Heart right ventricle (tissue), 16 donors: ENCODE measurements at regions not wholly inside any gene's neighbourhood (a gene's known extent, or its start where the extent isn't known, plus 50 kb on each side); places are given as distances from the start of the nearest gene placed in this dataset.
"Not testable (repeated sequence)": the region's sequence is repeated elsewhere in the genome, so short reads cannot be mapped to it uniquely, and the experiment has no call there.

Source experiments
- ATAC-seq, 8 donors: fragments of 200-7000 bp; cut with Tn5 transposase; one replicate each; pipeline ENCODE4 v1.9.1; 2020; ENCODE audit warnings: mild to moderate bottlenecking in 8 of 8, moderate library complexity in 8 of 8, moderate number of reproducible peaks in 1 of 8
- DNase-seq, 2 donors: peaks; one replicate each; pipeline ENCODE4 v3.0.0-alpha.2; 2020
- H3K27ac ChIP-seq, 10 donors: fragments of 200-600 bp; sonication (generic) in 2 of 10; one replicate each; pipeline versions ENCODE4 v1.5.0 to v1.8.0; 2020 to 2022; ENCODE audit warnings: mild to moderate bottlenecking in 3 of 10
- H3K27me3 ChIP-seq, 7 donors: fragments of 200-600 bp; one replicate each; pipeline ENCODE4 v1.8.0; 2021 to 2022; ENCODE audit warnings: mild to moderate bottlenecking in 2 of 7
- H3K36me3 ChIP-seq, 9 donors: fragments of 200-600 bp; sonication (generic) in 1 of 9; one replicate each; pipeline versions ENCODE4 v1.5.0 to v1.8.0; 2020 to 2022; ENCODE audit warnings: mild to moderate bottlenecking in 2 of 9
- H3K4me1 ChIP-seq, 9 donors: fragments of 200-600 bp; sonication (generic) in 1 of 9; one replicate each; pipeline versions ENCODE4 v1.5.0 to v1.8.0; 2020 to 2022; ENCODE audit warnings: mild to moderate bottlenecking in 4 of 9
- H3K4me3 ChIP-seq, 10 donors: fragments of 200-600 bp; sonication (generic) in 2 of 10; one replicate each; pipeline versions ENCODE4 v1.5.0 to v1.8.0; 2020 to 2022; ENCODE audit warnings: mild to moderate bottlenecking in 7 of 10, moderate library complexity in 2 of 10
- H3K9me3 ChIP-seq, 11 donors: fragments of 200-600 bp in 10 of 11; sonication (generic) in 2 of 11; one replicate each; pipeline versions ENCODE4 v1.5.0 to v1.8.0; 2013 to 2022; ENCODE audit warnings: mild to moderate bottlenecking in 2 of 11, control low read depth in 1 of 11, moderate library complexity in 1 of 11
- WGBS, 2 donors: extraction: QIAGEN DNeasy Blood & Tissue Kit; methylation state at CpG; one replicate each; pipeline ENCODE4 v1.1.7; 2013; ENCODE audit warnings: inconsistent platforms in 1 of 2; 5-methylcytosine and 5-hydroxymethylcytosine counted together
- intact Hi-C, 10 donors: fragments of 100-400 bp; cut with DNase I; formaldehyde crosslinking; loops; one replicate each; pipeline versions ENCODE4 v1.11.1 to v1.14.2; 2022
- TF ChIP-seq, protein P1 (sequence below), 9 donors: fragments of 200-600 bp; sonication (generic) in 2 of 9; IDR thresholded peaks; one replicate each; pipeline versions ENCODE4 v1.5.0 to v1.8.0; 2021 to 2022; ENCODE audit warnings: antibody characterized with exemption in 9 of 9, mild to moderate bottlenecking in 5 of 9, moderate library complexity in 1 of 9
- donor health status: Arrhythmogenic right ventricular cardiomyopathy.
- donor health status: ischemic (EF 13 %, LVEDD 7.1; RV severe dilation, severe dysfunction).
- donor health status: healthy with polysubstance abuse.
- donor health status: DM: no; HTN: yes; CAD: no.
- donor health status: DM: no; HTN: no; CAD: no.
- donor health status: ischemic (EF 25% LVEDD 6.9; RV normal size, moderate dysfunction).
- donor health status: ischemic (EF 25% LVEDD 5.7; RV mildly dilated, moderate dysfunction).
- donor health status: healthy.
- donor health status: DM: yes; HTN: yes; CAD: no.
- donor health status: Ischemic cardiomyopathy.
- donor health status: ischemic (EF 35%, LVEDD 5.7; RV mildly dilated, moderate dysfunction).
- donor health status: nonischemic (EF 11% LVEDD 7.7; RV severe dilation, severe dysfunction).
- donor health status: DM: yes; HTN: yes; CAD: no.
- donor health status: PGD.
- donor health status: ischemic (EF 29% LVEDD 5.4; RV normal size, mild dysfunction).
- donor health status: nonischemic (EF 23%, LVEDD 6.1; RV moderate dilation, normal function).

DNA sequence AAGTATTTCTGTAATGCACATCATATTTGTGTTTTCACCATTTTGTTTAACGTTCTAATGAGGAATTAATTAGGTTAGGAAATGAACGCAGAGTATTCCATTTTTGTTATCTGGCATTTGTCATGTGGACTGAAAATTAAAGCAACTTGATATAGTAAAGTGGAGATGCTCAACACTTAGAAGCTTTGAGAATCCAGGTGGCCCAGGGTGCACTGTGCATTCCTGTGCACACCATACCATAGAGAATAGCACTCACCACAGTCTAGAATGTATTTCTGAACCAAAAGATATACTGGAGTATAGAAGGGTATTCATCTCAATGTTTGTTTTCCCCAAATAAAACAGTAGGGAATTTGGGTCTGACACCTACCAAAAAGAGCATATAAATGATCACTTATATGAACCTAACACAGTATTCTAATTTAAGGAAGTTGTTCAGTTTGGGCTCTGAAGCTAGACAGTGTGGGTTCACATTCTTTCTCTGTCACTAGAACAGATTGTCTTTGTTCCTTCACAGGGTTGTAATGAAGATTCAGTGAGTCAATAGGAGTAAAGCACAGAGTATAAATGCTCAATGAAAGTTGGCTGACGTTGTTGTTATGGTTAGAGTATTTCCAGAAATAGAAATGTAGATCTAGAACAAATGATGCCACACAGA is 125.6 kb upstream of the DMRT1 start:
- ATAC-seq: peak in 7 of 8 donors; percentile 51 to 91 (median 72)
- DNase-seq: no peak
- no peaks in the 10 kb centered on the region for H3K9me3 ChIP-seq
- TF ChIP-seq, protein P1, sequence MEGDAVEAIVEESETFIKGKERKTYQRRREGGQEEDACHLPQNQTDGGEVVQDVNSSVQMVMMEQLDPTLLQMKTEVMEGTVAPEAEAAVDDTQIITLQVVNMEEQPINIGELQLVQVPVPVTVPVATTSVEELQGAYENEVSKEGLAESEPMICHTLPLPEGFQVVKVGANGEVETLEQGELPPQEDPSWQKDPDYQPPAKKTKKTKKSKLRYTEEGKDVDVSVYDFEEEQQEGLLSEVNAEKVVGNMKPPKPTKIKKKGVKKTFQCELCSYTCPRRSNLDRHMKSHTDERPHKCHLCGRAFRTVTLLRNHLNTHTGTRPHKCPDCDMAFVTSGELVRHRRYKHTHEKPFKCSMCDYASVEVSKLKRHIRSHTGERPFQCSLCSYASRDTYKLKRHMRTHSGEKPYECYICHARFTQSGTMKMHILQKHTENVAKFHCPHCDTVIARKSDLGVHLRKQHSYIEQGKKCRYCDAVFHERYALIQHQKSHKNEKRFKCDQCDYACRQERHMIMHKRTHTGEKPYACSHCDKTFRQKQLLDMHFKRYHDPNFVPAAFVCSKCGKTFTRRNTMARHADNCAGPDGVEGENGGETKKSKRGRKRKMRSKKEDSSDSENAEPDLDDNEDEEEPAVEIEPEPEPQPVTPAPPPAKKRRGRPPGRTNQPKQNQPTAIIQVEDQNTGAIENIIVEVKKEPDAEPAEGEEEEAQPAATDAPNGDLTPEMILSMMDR (IDR thresholded peaks at IDR 0.05): no peak
- WGBS, 2 donors: 17 to 29% methylated on average over 3 of the region's 3 CpGs
- H3K4me1 ChIP-seq: peaks cover 7 to 85% (median 60%) of the 10 kb centered on the region in 9 donors
- H3K4me3 ChIP-seq: no peak overlapping the region
- intact Hi-C loops: no loop called here
- peaks cover 0 to 40% (median 25%) of the 10 kb centered on the region in 9 donors for H3K36me3 ChIP-seq
- peak overlapping the region in 9 of 10 donors; percentile 27 to 80 (median 58) for H3K27ac ChIP-seq
- no peaks in the 10 kb centered on the region for H3K27me3 ChIP-seq

DNA sequence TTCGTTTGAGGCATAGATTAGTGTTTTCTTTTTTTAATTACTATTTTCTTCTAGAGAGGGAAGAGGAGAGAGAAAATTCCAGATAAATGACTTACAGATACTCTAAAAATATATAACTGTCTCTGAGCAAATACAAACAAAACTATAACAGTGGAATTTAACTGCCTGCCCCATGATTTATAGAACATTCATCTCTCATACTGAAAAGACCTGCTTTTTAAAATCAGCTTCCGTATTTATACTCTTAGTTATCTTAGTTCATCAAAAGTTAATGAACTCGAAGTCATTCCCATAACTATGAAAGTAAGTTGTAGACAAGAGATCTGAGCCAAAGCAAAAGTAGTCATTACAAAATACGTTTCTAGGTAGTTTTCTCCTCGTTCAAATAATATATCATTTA is 123.8 kb upstream of the DMRT1 start:
- Histone ChIP-seq H3K36me3 (peaks cover 0 to 31% (median 6%) of the 10 kb centered on the region in 9 donors), H3K27ac (peak overlapping the region in 3 of 10 donors; percentile 12 to 62 (median 12)), H3K4me3 (no peak overlapping the region), H3K9me3 (no peaks in the 10 kb centered on the region), H3K4me1 (peaks cover 7 to 96% (median 65%) of the 10 kb centered on the region in 9 donors), H3K27me3 (no peaks in the 10 kb centered on the region)
- WGBS, 2 donors: 69 to 70% methylated on average over 5 of the region's 5 CpGs
- DNase-seq: no peak
- intact Hi-C loops: no loop called here
- no peak for ATAC-seq
- TF ChIP-seq, protein P1 (IDR thresholded peaks at IDR 0.05): no peak

DNA sequence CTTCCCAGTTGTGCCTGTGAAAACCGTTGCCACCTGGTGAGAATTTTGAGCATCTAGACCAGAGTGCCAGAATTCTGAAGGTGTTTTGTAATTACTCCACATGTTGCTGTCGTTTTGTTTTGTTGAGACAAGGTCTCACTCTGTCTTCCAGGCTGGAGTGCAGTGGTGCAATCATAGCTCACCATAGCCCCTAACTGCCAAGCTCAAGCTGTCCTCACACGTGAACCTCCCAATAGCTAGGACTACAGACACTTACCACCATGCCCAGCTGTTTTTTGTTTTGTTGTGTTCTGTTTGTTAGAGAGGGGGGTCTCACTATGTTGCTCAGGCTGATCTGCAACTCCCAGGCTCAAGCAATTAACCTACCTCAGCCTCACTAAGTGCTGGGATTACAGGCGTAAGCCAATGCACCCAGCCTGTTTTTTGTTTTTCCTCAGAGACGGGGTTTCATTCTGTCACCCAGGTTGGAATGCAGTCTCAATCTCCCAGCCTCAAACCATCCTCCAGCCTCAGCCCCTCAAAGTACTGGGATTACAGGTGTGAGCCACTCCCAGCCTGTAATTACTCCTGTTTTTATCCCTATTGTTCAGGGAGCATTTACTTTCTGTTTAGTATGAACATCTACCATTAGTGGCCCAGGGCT is 121.1 kb upstream of the DMRT1 start:
- peak in 1 of 8 donors; percentile 57 for ATAC-seq
- peak overlapping the region in 3 of 10 donors; percentile 1 to 26 (median 18) for H3K27ac ChIP-seq
- peaks cover 0 to 27% (median 0%) of the 10 kb centered on the region in 9 donors for H3K36me3 ChIP-seq
- no peak for DNase-seq
- 70 to 78% methylated on average over 5 of the region's 5 CpGs for WGBS, 2 donors
- no peaks in the 10 kb centered on the region for H3K9me3 ChIP-seq
- H3K4me1 ChIP-seq: peaks cover 0 to 82% (median 49%) of the 10 kb centered on the region in 9 donors
- TF ChIP-seq, protein P1 (IDR thresholded peaks at IDR 0.05): no peak
- no peak overlapping the region for H3K4me3 ChIP-seq
- H3K27me3 ChIP-seq: no peaks in the 10 kb centered on the region
- intact Hi-C loops: no loop called here

DNA sequence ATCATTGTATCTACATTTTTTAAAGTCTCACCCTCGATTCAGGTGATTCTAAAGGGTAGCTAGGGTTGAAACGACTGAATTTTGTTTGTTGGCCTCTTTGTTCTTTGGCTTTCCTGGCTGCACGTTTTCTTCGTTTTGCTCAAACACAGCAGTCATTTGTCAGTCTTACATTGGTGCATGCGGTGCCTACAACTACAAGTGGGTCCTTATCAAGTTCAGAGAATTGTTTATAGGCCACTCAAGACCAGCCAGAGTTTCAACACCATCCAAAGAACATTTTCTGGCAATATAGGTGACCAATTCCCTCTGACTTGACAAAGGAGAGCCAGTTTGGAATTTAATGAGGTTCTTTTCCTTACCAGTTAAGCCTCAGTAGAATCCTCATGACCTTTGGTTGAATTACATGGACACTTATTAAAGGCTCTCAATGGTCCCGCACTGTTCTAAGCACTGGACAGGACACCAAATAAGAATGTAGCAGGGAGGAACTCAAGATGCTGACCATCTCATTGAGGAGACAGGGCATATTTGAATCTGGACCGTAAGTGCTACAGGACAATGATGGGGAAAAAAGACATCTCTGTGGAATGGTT is 119.0 kb upstream of the DMRT1 start:
- Histone ChIP-seq H3K27ac (peak overlapping the region in 3 of 10 donors; percentile 9 to 18 (median 11)), H3K9me3 (no peaks in the 10 kb centered on the region), H3K36me3 (peaks cover 0 to 27% (median 0%) of the 10 kb centered on the region in 9 donors), H3K4me3 (no peak overlapping the region), H3K27me3 (no peaks in the 10 kb centered on the region), H3K4me1 (peaks cover 0 to 67% (median 31%) of the 10 kb centered on the region in 9 donors)
- 82% methylated on average over 7 of the region's 7 CpGs for WGBS, 2 donors
- TF ChIP-seq, protein P1 (IDR thresholded peaks at IDR 0.05): no peak
- DNase-seq (no peak), ATAC-seq (no peak)
- intact Hi-C loops: no loop called here

DNA sequence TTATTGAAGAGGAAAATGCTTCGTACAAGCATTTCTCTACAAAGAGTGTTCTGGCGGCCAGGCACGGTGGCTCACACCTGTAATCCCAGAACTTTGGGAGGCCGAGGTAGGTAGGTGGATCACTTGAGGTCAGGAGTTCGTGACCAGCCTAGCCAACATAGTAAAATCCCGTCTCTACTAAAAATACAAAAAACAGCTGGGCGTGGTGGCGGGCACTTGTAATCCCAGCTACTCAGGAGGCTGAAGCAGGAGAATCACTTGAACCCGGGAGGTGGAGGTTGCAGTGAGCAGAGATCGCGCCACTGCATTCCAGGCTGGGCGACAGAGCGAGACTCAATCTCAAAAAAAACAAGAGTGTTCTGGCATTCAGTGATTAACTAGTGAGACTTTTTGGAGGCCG is 117.0 kb upstream of the DMRT1 start:
- H3K27me3 ChIP-seq, H3K4me3 ChIP-seq, intact Hi-C loops, DNase-seq, H3K9me3 ChIP-seq, ATAC-seq: not testable (repeated sequence)
- peaks cover 0 to 27% (median 0%) of the 10 kb centered on the region in 9 donors for H3K36me3 ChIP-seq
- WGBS, 2 donors: 90 to 91% methylated on average over 14 of the region's 14 CpGs
- H3K4me1 ChIP-seq: peaks cover 0 to 51% (median 27%) of the 10 kb centered on the region in 9 donors
- H3K27ac ChIP-seq: peak overlapping the region in 1 of 10 donors; percentile 51
